ENCODE measurements at regions not wholly inside any gene's neighbourhood (a gene's known extent, or its start where the extent isn't known, plus 50 kb on each side); places are given as distances from the start of the nearest gene placed in this dataset.

DNA sequence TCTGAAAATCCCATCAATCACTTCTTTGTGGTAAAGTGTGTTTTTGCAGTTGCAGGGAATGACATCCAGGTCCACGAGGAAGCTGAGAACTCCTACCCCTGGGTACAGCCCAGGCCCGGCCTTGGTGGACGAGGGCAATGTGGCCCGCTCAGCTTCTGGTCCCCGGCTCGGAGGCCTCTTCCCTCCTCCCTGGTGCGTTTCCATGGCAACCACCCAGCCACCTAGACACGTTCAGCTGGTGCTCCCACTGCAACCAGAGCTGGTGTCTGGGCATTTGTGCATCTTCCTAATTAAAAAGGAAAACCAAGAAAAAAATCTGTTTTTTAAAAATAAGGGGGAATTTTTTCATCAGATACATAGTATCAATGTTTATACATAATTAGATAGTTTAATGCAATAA, 603.6 kb upstream of the SALL3 start:
- TF ChIP-seq POLR2AphosphoS5 (IDR thresholded peaks at IDR 0.05; ENCODE audit: low read depth, low read length) (no peak), TAF1 (IDR thresholded peaks at IDR 0.05; ENCODE audit: borderline replicate concordance, insufficient read depth, low read length) (no peak), FOXP2 (optimal IDR thresholded peaks at IDR 0.05; ENCODE audit: borderline replicate concordance, extremely low read depth, extremely low read length, insufficient read depth) (no peak)
- TF ChIP-seq, protein P1, sequence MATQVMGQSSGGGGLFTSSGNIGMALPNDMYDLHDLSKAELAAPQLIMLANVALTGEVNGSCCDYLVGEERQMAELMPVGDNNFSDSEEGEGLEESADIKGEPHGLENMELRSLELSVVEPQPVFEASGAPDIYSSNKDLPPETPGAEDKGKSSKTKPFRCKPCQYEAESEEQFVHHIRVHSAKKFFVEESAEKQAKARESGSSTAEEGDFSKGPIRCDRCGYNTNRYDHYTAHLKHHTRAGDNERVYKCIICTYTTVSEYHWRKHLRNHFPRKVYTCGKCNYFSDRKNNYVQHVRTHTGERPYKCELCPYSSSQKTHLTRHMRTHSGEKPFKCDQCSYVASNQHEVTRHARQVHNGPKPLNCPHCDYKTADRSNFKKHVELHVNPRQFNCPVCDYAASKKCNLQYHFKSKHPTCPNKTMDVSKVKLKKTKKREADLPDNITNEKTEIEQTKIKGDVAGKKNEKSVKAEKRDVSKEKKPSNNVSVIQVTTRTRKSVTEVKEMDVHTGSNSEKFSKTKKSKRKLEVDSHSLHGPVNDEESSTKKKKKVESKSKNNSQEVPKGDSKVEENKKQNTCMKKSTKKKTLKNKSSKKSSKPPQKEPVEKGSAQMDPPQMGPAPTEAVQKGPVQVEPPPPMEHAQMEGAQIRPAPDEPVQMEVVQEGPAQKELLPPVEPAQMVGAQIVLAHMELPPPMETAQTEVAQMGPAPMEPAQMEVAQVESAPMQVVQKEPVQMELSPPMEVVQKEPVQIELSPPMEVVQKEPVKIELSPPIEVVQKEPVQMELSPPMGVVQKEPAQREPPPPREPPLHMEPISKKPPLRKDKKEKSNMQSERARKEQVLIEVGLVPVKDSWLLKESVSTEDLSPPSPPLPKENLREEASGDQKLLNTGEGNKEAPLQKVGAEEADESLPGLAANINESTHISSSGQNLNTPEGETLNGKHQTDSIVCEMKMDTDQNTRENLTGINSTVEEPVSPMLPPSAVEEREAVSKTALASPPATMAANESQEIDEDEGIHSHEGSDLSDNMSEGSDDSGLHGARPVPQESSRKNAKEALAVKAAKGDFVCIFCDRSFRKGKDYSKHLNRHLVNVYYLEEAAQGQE (IDR thresholded peaks at IDR 0.05; ENCODE audit: insufficient read depth in 1 of 2, low read depth in 2 of 2, low read length in 2 of 2) = no peak
